Mesendoderm (in vitro differentiated cells): ENCODE measurements at regions not wholly inside any gene's neighbourhood (a gene's known extent, or its start where the extent isn't known, plus 50 kb on each side); places are given as distances from the start of the nearest gene placed in this dataset.

Experiments used
- DNase-seq: peaks from one replicate; pipeline ENCODE4 v3.0.0; 2013
- H2AK5ac ChIP-seq: 2 replicates; pipeline ENCODE4 v1.6.1; 2013; ENCODE audit warnings: low read length, inconsistent platforms
- H2BK120ac ChIP-seq: 2 replicates; pipeline ENCODE4 v1.6.1; 2013; ENCODE audit warnings: low read depth, mild to moderate bottlenecking, low read length, moderate library complexity, mixed read lengths
- H2BK15ac ChIP-seq: replicated peaks from 2 replicates; pipeline ENCODE4 v1.6.1; 2013; ENCODE audit warnings: low read depth, mild to moderate bottlenecking, moderate library complexity
- H2BK5ac ChIP-seq: 2 replicates; pipeline ENCODE4 v1.6.1; 2013; ENCODE audit warnings: low read length, inconsistent platforms
- H3K18ac ChIP-seq: 2 replicates; pipeline ENCODE4 v1.6.1; 2013; ENCODE audit warnings: mild to moderate bottlenecking, low read length, mixed read lengths
- H3K23ac ChIP-seq: one replicate; pipeline ENCODE4 v1.6.1; 2013; ENCODE audit warnings: low read length
- H3K27ac ChIP-seq: 2 replicates; pipeline ENCODE4 v1.5.1; 2013; ENCODE audit warnings: low read depth, mild to moderate bottlenecking, inconsistent platforms, low read length, moderate library complexity
- H3K27me3 ChIP-seq: 2 replicates; pipeline ENCODE4 v1.6.1; 2013; ENCODE audit warnings: low read length, control low read depth, mild to moderate bottlenecking, inconsistent platforms; ENCODE audit not compliant: insufficient read depth, poor library complexity
- H3K36me3 ChIP-seq: 2 replicates; pipeline ENCODE4 v1.6.1; 2013; ENCODE audit warnings: low read length, inconsistent platforms; ENCODE audit not compliant: control insufficient read depth, insufficient read depth
- H3K4ac ChIP-seq: one replicate; pipeline ENCODE4 v1.6.1; 2013; ENCODE audit warnings: low read depth, mild to moderate bottlenecking, low read length, moderate library complexity
- H3K4me1 ChIP-seq: 2 replicates; pipeline ENCODE4 v1.6.1; 2013; ENCODE audit warnings: low read depth, low read length, inconsistent platforms; ENCODE audit not compliant: control insufficient read depth
- H3K4me2 ChIP-seq: 2 replicates; pipeline ENCODE4 v1.6.1; 2013; ENCODE audit warnings: low read length
- H3K4me3 ChIP-seq: 2 replicates; pipeline ENCODE4 v1.5.1; 2013; ENCODE audit warnings: mild to moderate bottlenecking, low read length
- H3K56ac ChIP-seq: one replicate; pipeline ENCODE4 v1.6.1; 2013; ENCODE audit warnings: low read length
- H3K79me1 ChIP-seq: 2 replicates; pipeline ENCODE4 v1.6.1; 2013; ENCODE audit warnings: low read length, inconsistent platforms
- H3K79me2 ChIP-seq: 2 replicates; pipeline ENCODE4 v1.6.1; 2013; ENCODE audit warnings: mild to moderate bottlenecking, low read length; ENCODE audit not compliant: control insufficient read depth, insufficient read depth
- H3K9ac ChIP-seq: 2 replicates; pipeline ENCODE4 v1.6.1; 2013; ENCODE audit warnings: low read length, inconsistent platforms
- H4K5ac ChIP-seq: one replicate; pipeline ENCODE4 v1.6.1; 2013; ENCODE audit warnings: low read length
- H4K8ac ChIP-seq: one replicate; pipeline ENCODE4 v1.6.1; 2013; ENCODE audit warnings: low read depth, mild to moderate bottlenecking, control low read depth, low read length, moderate library complexity
- WGBS: extraction: QIAGEN DNeasy Blood & Tissue Kit; methylation state at CpG from one replicate; pipeline ENCODE4 v1.1.7; 2013; ENCODE audit warnings: low lambda C conversion rate, missing lambda C conversion rate; ENCODE audit not compliant: insufficient coverage; ENCODE audit errors: extremely low coverage; 5-methylcytosine and 5-hydroxymethylcytosine counted together

GRCh38 chrX:127568691-127569090, 483.5 kb downstream of the ACTRT1 start:
- H4K5ac ChIP-seq = no peak overlapping the region
- H3K79me2 ChIP-seq = no peaks in the 10 kb centered on the region
- H3K56ac ChIP-seq = no peak overlapping the region
- no peak overlapping the region for H2BK5ac ChIP-seq
- H3K4ac ChIP-seq = no peak overlapping the region
- H2AK5ac ChIP-seq = no peak overlapping the region
- H3K23ac ChIP-seq = no peak overlapping the region
- H2BK120ac ChIP-seq = no peak overlapping the region
- no peak overlapping the region for H3K9ac ChIP-seq
- H3K4me1 ChIP-seq = no peaks in the 10 kb centered on the region
- H3K36me3 ChIP-seq = no peaks in the 10 kb centered on the region
- WGBS = no CpG with 5 or more reads among the region's 1 CpG
- no peak overlapping the region for H4K8ac ChIP-seq
- no peaks in the 10 kb centered on the region for H3K27me3 ChIP-seq
- DNase-seq = no peak
- no peak overlapping the region for H3K4me3 ChIP-seq
- no peak overlapping the region for H3K4me2 ChIP-seq
- no peak overlapping the region for H3K18ac ChIP-seq
- H3K27ac ChIP-seq = no peak overlapping the region
- no peaks in the 10 kb centered on the region for H3K79me1 ChIP-seq
- H2BK15ac ChIP-seq = no peak overlapping the region

GRCh38 chrX:127558811-127559210, 493.4 kb downstream of the ACTRT1 start:
- Histone ChIP-seq H3K79me1 (no peaks in the 10 kb centered on the region), H3K4me3 (no peak overlapping the region), H2BK120ac (no peak overlapping the region), H2BK15ac (no peak overlapping the region), H3K4me2 (no peak overlapping the region), H4K5ac (no peak overlapping the region), H3K4ac (no peak overlapping the region), H3K9ac (no peak overlapping the region), H3K79me2 (no peaks in the 10 kb centered on the region), H2AK5ac (no peak overlapping the region), H3K27me3 (no peaks in the 10 kb centered on the region), H3K36me3 (no peaks in the 10 kb centered on the region), H3K27ac (no peak overlapping the region), H3K4me1 (no peaks in the 10 kb centered on the region), H3K23ac (no peak overlapping the region), H2BK5ac (no peak overlapping the region), H4K8ac (no peak overlapping the region), H3K18ac (no peak overlapping the region), H3K56ac (no peak overlapping the region)
- no CpG with 5 or more reads among the region's 2 CpGs for WGBS
- DNase-seq = no peak

GRCh38 chrX:127552571-127552970, 499.6 kb downstream of the ACTRT1 start:
- Histone ChIP-seq H2AK5ac (no peak overlapping the region), H2BK120ac (no peak overlapping the region), H2BK5ac (no peak overlapping the region), H3K23ac (no peak overlapping the region), H3K56ac (no peak overlapping the region), H3K4ac (no peak overlapping the region), H3K79me2 (no peaks in the 10 kb centered on the region), H4K8ac (no peak overlapping the region), H3K79me1 (no peaks in the 10 kb centered on the region), H3K9ac (no peak overlapping the region), H2BK15ac (no peak overlapping the region), H3K4me1 (no peaks in the 10 kb centered on the region), H3K18ac (no peak overlapping the region), H3K27me3 (no peaks in the 10 kb centered on the region), H3K27ac (no peak overlapping the region), H3K4me2 (no peak overlapping the region), H3K4me3 (no peak overlapping the region), H4K5ac (no peak overlapping the region), H3K36me3 (no peaks in the 10 kb centered on the region)
- DNase-seq = peak; percentile 33
- WGBS = no CpG with 5 or more reads among the region's 3 CpGs

DNA sequence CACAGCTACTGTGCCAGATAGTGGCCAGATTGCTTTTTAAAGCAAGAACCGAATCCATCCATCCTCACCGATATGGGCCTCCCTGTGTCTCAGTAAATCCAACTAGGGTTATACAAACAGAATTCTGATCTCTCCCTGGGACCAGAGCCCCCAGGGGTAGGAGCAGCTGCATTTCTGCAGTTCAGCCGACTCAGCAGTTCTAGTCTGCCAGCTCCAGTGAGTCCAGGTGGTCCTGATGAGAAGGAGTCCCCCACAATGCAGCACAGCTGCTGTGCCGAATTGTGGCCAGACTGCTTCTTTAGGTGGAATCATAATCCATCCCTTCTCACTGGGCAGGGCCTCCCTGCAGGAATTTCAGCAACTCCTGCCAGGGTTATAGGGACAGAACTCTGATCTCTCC, 532.9 kb downstream of the ACTRT1 start:
- Histone ChIP-seq H4K8ac (no peak overlapping the region), H2AK5ac (no peak overlapping the region), H3K79me2 (no peaks in the 10 kb centered on the region), H3K23ac (no peak overlapping the region), H3K4me3 (no peak overlapping the region), H2BK15ac (no peak overlapping the region), H3K36me3 (no peaks in the 10 kb centered on the region), H3K4ac (no peak overlapping the region), H4K5ac (no peak overlapping the region), H2BK5ac (no peak overlapping the region), H2BK120ac (no peak overlapping the region), H3K79me1 (no peaks in the 10 kb centered on the region), H3K18ac (no peak overlapping the region), H3K9ac (no peak overlapping the region), H3K56ac (no peak overlapping the region), H3K27me3 (no peaks in the 10 kb centered on the region), H3K27ac (no peak overlapping the region), H3K4me2 (no peak overlapping the region), H3K4me1 (no peaks in the 10 kb centered on the region)
- no peak for DNase-seq
- no CpG with 5 or more reads among the region's 4 CpGs for WGBS

- Histone ChIP-seq H3K23ac (no peak overlapping the region), H3K4me3 (no peak overlapping the region), H2BK5ac (no peak overlapping the region), H2BK15ac (no peak overlapping the region), H4K8ac (no peak overlapping the region), H3K4me1 (no peaks in the 10 kb centered on the region), H3K4ac (no peak overlapping the region), H3K79me1 (no peaks in the 10 kb centered on the region), H3K4me2 (no peak overlapping the region), H3K56ac (no peak overlapping the region), H3K36me3 (no peaks in the 10 kb centered on the region), H3K79me2 (no peaks in the 10 kb centered on the region), H3K27me3 (no peaks in the 10 kb centered on the region), H2BK120ac (no peak overlapping the region), H2AK5ac (no peak overlapping the region), H3K18ac (no peak overlapping the region), H3K9ac (no peak overlapping the region), H4K5ac (no peak overlapping the region), H3K27ac (no peak overlapping the region)
- no CpG with 5 or more reads among the region's 1 CpG for WGBS
- no peak for DNase-seq
Observed at GRCh38 chrX:127490000-127490399, 562.2 kb downstream of the ACTRT1 start.

DNA sequence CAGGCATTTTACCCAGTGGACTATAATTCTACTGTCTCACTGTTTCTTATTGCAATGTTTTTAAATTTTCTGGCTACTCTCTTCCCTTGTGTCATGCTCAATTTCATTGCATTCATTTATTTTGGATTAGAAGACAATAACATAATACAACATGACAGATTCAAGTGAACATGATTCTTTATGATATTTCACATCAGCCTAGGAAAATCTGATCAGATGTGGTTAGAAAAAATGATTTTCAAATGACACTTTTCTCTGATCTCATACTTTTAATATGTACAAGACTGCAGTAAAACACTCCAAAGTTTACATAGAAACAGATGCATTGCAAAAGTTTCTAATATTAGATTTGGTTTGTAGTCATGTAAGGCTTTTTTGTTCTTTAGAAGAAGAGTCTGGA, 586.0 kb downstream of the ACTRT1 start:
- no peak overlapping the region for H3K23ac ChIP-seq
- H3K4me2 ChIP-seq = no peak overlapping the region
- H3K4me3 ChIP-seq = no peak overlapping the region
- no peak overlapping the region for H2BK120ac ChIP-seq
- no peak overlapping the region for H3K56ac ChIP-seq
- H3K27ac ChIP-seq = no peak overlapping the region
- no peak overlapping the region for H4K5ac ChIP-seq
- H3K27me3 ChIP-seq = no peaks in the 10 kb centered on the region
- H2BK15ac ChIP-seq = no peak overlapping the region
- no peak overlapping the region for H4K8ac ChIP-seq
- no peaks in the 10 kb centered on the region for H3K36me3 ChIP-seq
- H3K4ac ChIP-seq = no peak overlapping the region
- no peak overlapping the region for H3K18ac ChIP-seq
- DNase-seq = no peak
- H3K4me1 ChIP-seq = no peaks in the 10 kb centered on the region
- H2BK5ac ChIP-seq = no peak overlapping the region
- no peaks in the 10 kb centered on the region for H3K79me1 ChIP-seq
- H3K9ac ChIP-seq = no peak overlapping the region
- H3K79me2 ChIP-seq = no peaks in the 10 kb centered on the region
- no peak overlapping the region for H2AK5ac ChIP-seq
